SK-N-SH treated with all-trans-retinoic acid at 6 μM for 48 hours (cell line): ENCODE measurements at regions not wholly inside any gene's neighbourhood (a gene's known extent, or its start where the extent isn't known, plus 50 kb on each side); places are given as distances from the start of the nearest gene placed in this dataset.

Experiments used
- ATAC-seq: fragments of 200-7000 bp; cut with Tn5 transposase; 3 replicates; pipeline ENCODE4 v1.9.1; 2020; ENCODE audit warnings: mild to moderate bottlenecking, moderate library complexity
- BACH2 ChIP-seq: fragments of 250-450 bp; sonication (Bioruptor Pico); IDR thresholded peaks from 2 replicates; pipeline ENCODE4 v1.9.0; 2021; ENCODE audit warnings: mild to moderate bottlenecking, borderline replicate concordance
- CREB5 ChIP-seq: fragments of 250-450 bp; sonication (Bioruptor Pico); IDR thresholded peaks from 2 replicates; pipeline ENCODE4 v1.5.1; 2020; ENCODE audit warnings: low read depth, mild to moderate bottlenecking, moderate library complexity
- CSDC2 ChIP-seq: fragments of 250-450 bp; sonication (Bioruptor Pico); IDR thresholded peaks from 2 replicates; pipeline ENCODE4 v1.5.0; 2020; ENCODE audit warnings: mild to moderate bottlenecking, moderate library complexity
- CSRNP3 ChIP-seq: fragments of 250-450 bp; sonication (Bioruptor Pico); IDR thresholded peaks from 2 replicates; pipeline ENCODE4 v1.5.1; 2021; ENCODE audit warnings: mild to moderate bottlenecking, moderate library complexity
- ESRRG ChIP-seq: fragments of 250-450 bp; sonication (Bioruptor Pico); IDR thresholded peaks from 2 replicates; pipeline ENCODE4 v1.6.1; 2021; ENCODE audit warnings: mild to moderate bottlenecking
- GLIS3 ChIP-seq: fragments of 250-450 bp; sonication (Bioruptor Pico); IDR thresholded peaks from 2 replicates; pipeline ENCODE4 v1.5.0; 2020; ENCODE audit warnings: mild to moderate bottlenecking, moderate library complexity
- ISL1 ChIP-seq: fragments of 250-450 bp; sonication (Bioruptor Pico); IDR thresholded peaks from 2 replicates; pipeline ENCODE4 v2.1.2; 2022; ENCODE audit warnings: mild to moderate bottlenecking, moderate library complexity
- OSR1 ChIP-seq: fragments of 250-450 bp; sonication (Bioruptor Pico); IDR thresholded peaks from 2 replicates; pipeline ENCODE4 v1.8.0; 2022; ENCODE audit warnings: moderate library complexity, mild to moderate bottlenecking, inconsistent platforms
- PATZ1 ChIP-seq: fragments of 250-450 bp; sonication (Bioruptor Pico); IDR thresholded peaks from 2 replicates; pipeline ENCODE4 v1.8.0; 2020; ENCODE audit warnings: mild to moderate bottlenecking, moderate library complexity, borderline replicate concordance
- POU6F1 ChIP-seq: fragments of 250-450 bp; sonication (Bioruptor Pico); IDR thresholded peaks from 2 replicates; pipeline ENCODE4 v1.8.0; 2021; ENCODE audit warnings: low read depth, mild to moderate bottlenecking, moderate library complexity, borderline replicate concordance
- PPARA ChIP-seq: fragments of 250-450 bp; sonication (Bioruptor Pico); IDR thresholded peaks from 2 replicates; pipeline ENCODE4 v1.5.0; 2020; ENCODE audit warnings: mild to moderate bottlenecking, borderline replicate concordance
- RARB ChIP-seq: fragments of 250-450 bp; sonication (Bioruptor Pico); IDR thresholded peaks from 2 replicates; pipeline ENCODE4 v1.8.0; 2021; ENCODE audit warnings: mild to moderate bottlenecking, moderate library complexity
- SNAI2 ChIP-seq: fragments of 250-450 bp; sonication (Bioruptor Pico); IDR thresholded peaks from 2 replicates; pipeline ENCODE4 v1.5.0; 2020; ENCODE audit warnings: mild to moderate bottlenecking, moderate library complexity
- TCF4 ChIP-seq: fragments of 250-450 bp; sonication (Bioruptor Pico); IDR thresholded peaks from 2 replicates; pipeline ENCODE4 v1.8.0; 2021; ENCODE audit warnings: mild to moderate bottlenecking, moderate library complexity, borderline replicate concordance
- TOX ChIP-seq: fragments of 250-450 bp; sonication (Bioruptor Pico); IDR thresholded peaks from 2 replicates; pipeline ENCODE4 v1.8.0; 2021; ENCODE audit warnings: mild to moderate bottlenecking, moderate library complexity, borderline replicate concordance
- TSHZ2 ChIP-seq: fragments of 250-450 bp; sonication (Bioruptor Pico); IDR thresholded peaks from 2 replicates; pipeline ENCODE4 v1.5.0; 2020; ENCODE audit warnings: mild to moderate bottlenecking, moderate library complexity
- ZFP3 ChIP-seq: fragments of 250-450 bp; sonication (Bioruptor Pico); IDR thresholded peaks from 2 replicates; pipeline ENCODE4 v1.5.0; 2020; ENCODE audit warnings: mild to moderate bottlenecking, moderate library complexity
- ZFP30 ChIP-seq: fragments of 450-650 bp; formaldehyde crosslinking; IDR thresholded peaks from 2 replicates; pipeline ENCODE4 v1.5.0; 2022; ENCODE audit warnings: mild to moderate bottlenecking, moderate library complexity
- ZNF565 ChIP-seq: fragments of 450-650 bp; formaldehyde crosslinking; conservative IDR thresholded peaks from 2 replicates; pipeline ENCODE4 v1.5.0; 2020; ENCODE audit warnings: low read depth, mild to moderate bottlenecking, moderate library complexity
- ZNF8 ChIP-seq: fragments of 450-650 bp; formaldehyde crosslinking; IDR thresholded peaks from 2 replicates; pipeline ENCODE4 v1.5.0; 2020; ENCODE audit warnings: mild to moderate bottlenecking, moderate library complexity

- TF ChIP-seq ZNF8 (CRISPR knock-in tag), result no peak
- TF ChIP-seq GLIS3 (CRISPR knock-in tag), result no peak
Observed at GRCh38 chr11:112425121-112425520, 164.5 kb upstream of the PLET1 start (continued).

- no peak for ATAC-seq
- no peak for TF ChIP-seq ESRRG
- TF ChIP-seq SNAI2 (CRISPR knock-in tag), result no peak
- no peak for TF ChIP-seq ZFP30 (CRISPR knock-in tag)
- no peak for TF ChIP-seq OSR1 (CRISPR knock-in tag)
- TF ChIP-seq CSDC2 (CRISPR knock-in tag), result no peak
- no peak for TF ChIP-seq CSRNP3 (CRISPR knock-in tag)
Observed at GRCh38 chr11:112437096-112437495, 176.4 kb upstream of the PLET1 start.

GRCh38 chr11:112439614-112440013, 179.0 kb upstream of the PLET1 start:
- TF ChIP-seq PPARA (CRISPR knock-in tag) (no peak), ZNF565 (CRISPR knock-in tag) (no peak)
- ATAC-seq, result no peak

- ATAC-seq, result no peak
Observed at GRCh38 chr11:112440518-112440917, 179.9 kb upstream of the PLET1 start.

GRCh38 chr11:112448168-112448567, 187.5 kb upstream of the PLET1 start:
- TF ChIP-seq ZFP30 (CRISPR knock-in tag), result no peak
- TF ChIP-seq TSHZ2, result no peak
- TF ChIP-seq PPARA (CRISPR knock-in tag), result no peak
- no peak for TF ChIP-seq ZFP3 (CRISPR knock-in tag)
- TF ChIP-seq OSR1 (CRISPR knock-in tag), result no peak
- TF ChIP-seq POU6F1, result no peak
- no peak for TF ChIP-seq ZNF8 (CRISPR knock-in tag)
- TF ChIP-seq CREB5 (CRISPR knock-in tag), result no peak
- TF ChIP-seq GLIS3 (CRISPR knock-in tag), result no peak
- no peak for TF ChIP-seq RARB
- no peak for TF ChIP-seq ESRRG
- TF ChIP-seq TCF4, result no peak
- ATAC-seq, result no peak

More at GRCh38 chr11:112440518-112440917, 179.9 kb upstream of the PLET1 start:
- TF ChIP-seq TOX (CRISPR knock-in tag), result no peak
- no peak for TF ChIP-seq ISL1 (CRISPR knock-in tag)
- no peak for TF ChIP-seq OSR1 (CRISPR knock-in tag)
- no peak for TF ChIP-seq ZFP30 (CRISPR knock-in tag)
- TF ChIP-seq CREB5 (CRISPR knock-in tag), result no peak
- no peak for TF ChIP-seq BACH2 (CRISPR knock-in tag)
- TF ChIP-seq GLIS3 (CRISPR knock-in tag), result no peak
- no peak for TF ChIP-seq ESRRG
- no peak for TF ChIP-seq PATZ1
- TF ChIP-seq, all 23 proteins: peak for 0
